ENCODE measurements at regions not wholly inside any gene's neighbourhood (a gene's known extent, or its start where the extent isn't known, plus 50 kb on each side); places are given as distances from the start of the nearest gene placed in this dataset.
"Not testable (repeated sequence)": the region's sequence is repeated elsewhere in the genome, so short reads cannot be mapped to it uniquely, and the experiment has no call there.

GRCh38 chr22:10710923-10711322 lies 4817.1 kb upstream of the OR11H1 start:
- not testable (repeated sequence) for H3K27ac Mint-ChIP-seq (ENCODE audit: unreplicated experiment); H3K27me3 Mint-ChIP-seq (ENCODE audit: low read depth); DNase-seq (ENCODE audit: low read depth, low spot score); H3K4me1 Mint-ChIP-seq; H3K4me3 Mint-ChIP-seq
- peaks cover 26% of the 10 kb centered on the region for H3K9me3 Mint-ChIP-seq
- H3K36me3 Mint-ChIP-seq (ENCODE audit: low read depth), result peaks cover 15% of the 10 kb centered on the region

- peaks cover 73% of the 10 kb centered on the region for H3K36me3 Mint-ChIP-seq (ENCODE audit: low read depth)
- H3K27ac Mint-ChIP-seq (ENCODE audit: unreplicated experiment); H3K4me1 Mint-ChIP-seq; H3K4me3 Mint-ChIP-seq; DNase-seq (ENCODE audit: low read depth, low spot score); H3K27me3 Mint-ChIP-seq (ENCODE audit: low read depth): not testable (repeated sequence)
- peaks cover 63% of the 10 kb centered on the region for H3K9me3 Mint-ChIP-seq
Observed at GRCh38 chr22:10722804-10723203, 4805.2 kb upstream of the OR11H1 start.

GRCh38 chr22:10723966-10724365 lies 4804.0 kb upstream of the OR11H1 start:
- H3K4me3 Mint-ChIP-seq; H3K4me1 Mint-ChIP-seq; H3K27ac Mint-ChIP-seq (ENCODE audit: unreplicated experiment); DNase-seq (ENCODE audit: low read depth, low spot score); H3K27me3 Mint-ChIP-seq (ENCODE audit: low read depth): not testable (repeated sequence)
- Mint-ChIP-seq H3K9me3 (peaks cover 71% of the 10 kb centered on the region), H3K36me3 (ENCODE audit: low read depth) (peaks cover 80% of the 10 kb centered on the region)

- DNase-seq (ENCODE audit: low read depth, low spot score), result no peak
- Mint-ChIP-seq H3K36me3 (ENCODE audit: low read depth) (peaks cover 68% of the 10 kb centered on the region), H3K27ac (ENCODE audit: unreplicated experiment) (no peak overlapping the region), H3K4me1 (no peaks in the 10 kb centered on the region), H3K27me3 (ENCODE audit: low read depth) (no peaks in the 10 kb centered on the region), H3K9me3 (peaks cover 60% of the 10 kb centered on the region), H3K4me3 (no peak overlapping the region)
- TF ChIP-seq CTCF (conservative IDR thresholded peaks at IDR 0.05), result no peak
Observed at GRCh38 chr22:10727393-10727792, 4800.6 kb upstream of the OR11H1 start.

GRCh38 chr22:10729979-10730378 lies 4798.0 kb upstream of the OR11H1 start:
- H3K27me3 Mint-ChIP-seq (ENCODE audit: low read depth); H3K27ac Mint-ChIP-seq (ENCODE audit: unreplicated experiment); DNase-seq (ENCODE audit: low read depth, low spot score); H3K4me1 Mint-ChIP-seq; H3K4me3 Mint-ChIP-seq: not testable (repeated sequence)
- Mint-ChIP-seq H3K9me3 (peaks cover 47% of the 10 kb centered on the region), H3K36me3 (ENCODE audit: low read depth) (peaks cover 57% of the 10 kb centered on the region)

DNA sequence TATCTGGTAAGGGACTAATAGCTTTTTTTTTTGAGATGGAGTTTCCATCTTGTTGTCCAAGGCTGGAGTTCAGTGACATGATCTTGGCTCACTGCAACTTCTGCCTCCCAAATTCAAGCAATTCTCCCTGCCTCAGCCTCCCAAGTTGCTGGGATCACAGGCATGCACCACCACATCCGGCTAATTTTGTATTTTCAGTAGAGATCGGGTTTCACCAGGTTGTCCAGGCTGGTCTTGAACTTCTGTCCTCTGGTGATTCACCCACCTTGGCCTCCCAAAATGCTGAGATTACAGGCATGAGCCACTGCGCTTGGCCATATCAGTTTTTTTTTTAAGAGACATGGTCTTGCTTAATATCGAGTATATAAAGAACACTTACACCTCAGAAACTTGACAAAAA lies 4797.3 kb upstream of the OR11H1 start:
- DNase-seq (ENCODE audit: low read depth, low spot score); H3K27ac Mint-ChIP-seq (ENCODE audit: unreplicated experiment); H3K4me1 Mint-ChIP-seq; H3K27me3 Mint-ChIP-seq (ENCODE audit: low read depth); H3K4me3 Mint-ChIP-seq: not testable (repeated sequence)
- Mint-ChIP-seq H3K9me3 (peaks cover 50% of the 10 kb centered on the region), H3K36me3 (ENCODE audit: low read depth) (peaks cover 54% of the 10 kb centered on the region)

DNA sequence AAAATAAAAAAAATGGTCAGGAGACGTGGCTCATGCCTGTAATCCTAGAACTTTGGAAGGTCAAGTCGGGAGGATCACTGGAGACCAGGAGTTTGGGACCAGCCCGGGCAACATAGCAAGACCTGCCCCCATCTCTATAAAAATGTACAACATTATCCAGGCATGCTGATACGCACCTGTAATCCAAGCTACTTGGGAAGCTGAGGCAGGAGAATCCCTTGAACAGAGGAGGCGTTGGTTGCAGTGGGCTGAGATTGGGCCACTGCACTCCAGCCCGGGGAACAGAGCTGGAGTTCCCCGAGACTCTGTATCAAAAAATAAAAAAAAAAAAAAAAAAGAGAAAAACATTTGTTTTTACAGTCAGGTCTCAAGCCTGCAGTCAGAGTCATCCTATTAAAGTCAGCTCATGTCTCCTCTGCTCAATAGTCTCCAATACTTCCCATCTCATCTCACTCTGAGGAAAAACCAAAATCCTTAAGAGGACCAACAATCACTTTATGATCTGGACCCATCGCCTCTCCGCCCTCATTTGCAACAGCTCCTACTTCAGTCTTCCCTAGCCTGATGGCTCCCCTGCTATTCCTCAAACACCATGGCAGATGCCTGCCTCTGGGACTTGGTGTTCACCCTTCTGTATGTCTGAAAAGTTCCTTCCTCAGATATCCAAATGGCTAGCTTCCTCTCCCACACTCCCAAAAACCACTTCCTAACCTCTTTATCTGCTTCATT lies 4796.6 kb upstream of the OR11H1 start:
- H3K27ac Mint-ChIP-seq (ENCODE audit: unreplicated experiment); DNase-seq (ENCODE audit: low read depth, low spot score); H3K4me3 Mint-ChIP-seq; H3K4me1 Mint-ChIP-seq; H3K27me3 Mint-ChIP-seq (ENCODE audit: low read depth): not testable (repeated sequence)
- Mint-ChIP-seq H3K36me3 (ENCODE audit: low read depth) (peaks cover 52% of the 10 kb centered on the region), H3K9me3 (peaks cover 49% of the 10 kb centered on the region)

DNA sequence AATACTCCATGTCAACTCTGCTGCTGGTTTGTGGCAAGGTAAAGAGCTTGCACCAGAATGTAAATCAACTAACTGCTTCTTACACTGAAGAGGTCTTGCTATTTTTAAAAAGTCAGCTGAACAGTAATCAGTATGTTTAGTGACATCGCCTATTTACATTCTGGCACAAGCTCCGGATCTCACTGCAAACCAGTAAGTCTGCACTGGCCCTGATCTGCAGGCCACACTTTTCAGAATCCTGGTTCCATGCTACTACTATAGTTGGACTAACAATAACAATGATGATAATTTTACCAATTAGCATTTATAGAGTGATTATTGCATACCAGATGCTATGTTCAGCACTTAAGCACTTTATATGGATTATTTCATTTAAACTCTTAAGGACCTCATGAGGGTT lies 4792.9 kb upstream of the OR11H1 start:
- peaks cover 31% of the 10 kb centered on the region for H3K36me3 Mint-ChIP-seq (ENCODE audit: low read depth)
- H3K9me3 Mint-ChIP-seq, result peaks cover 30% of the 10 kb centered on the region

GRCh38 chr22:10736879-10737278 lies 4791.1 kb upstream of the OR11H1 start:
- not testable (repeated sequence) for H3K27ac Mint-ChIP-seq (ENCODE audit: unreplicated experiment); DNase-seq (ENCODE audit: low read depth, low spot score); H3K27me3 Mint-ChIP-seq (ENCODE audit: low read depth); H3K4me3 Mint-ChIP-seq; H3K4me1 Mint-ChIP-seq
- Mint-ChIP-seq H3K9me3 (peaks cover 29% of the 10 kb centered on the region), H3K36me3 (ENCODE audit: low read depth) (peaks cover 31% of the 10 kb centered on the region)

More for the DNA sequence above, 4792.9 kb upstream of the OR11H1 start:
- DNase-seq (ENCODE audit: low read depth, low spot score); H3K27me3 Mint-ChIP-seq (ENCODE audit: low read depth); H3K4me3 Mint-ChIP-seq; H3K4me1 Mint-ChIP-seq; H3K27ac Mint-ChIP-seq (ENCODE audit: unreplicated experiment): not testable (repeated sequence)

DNA sequence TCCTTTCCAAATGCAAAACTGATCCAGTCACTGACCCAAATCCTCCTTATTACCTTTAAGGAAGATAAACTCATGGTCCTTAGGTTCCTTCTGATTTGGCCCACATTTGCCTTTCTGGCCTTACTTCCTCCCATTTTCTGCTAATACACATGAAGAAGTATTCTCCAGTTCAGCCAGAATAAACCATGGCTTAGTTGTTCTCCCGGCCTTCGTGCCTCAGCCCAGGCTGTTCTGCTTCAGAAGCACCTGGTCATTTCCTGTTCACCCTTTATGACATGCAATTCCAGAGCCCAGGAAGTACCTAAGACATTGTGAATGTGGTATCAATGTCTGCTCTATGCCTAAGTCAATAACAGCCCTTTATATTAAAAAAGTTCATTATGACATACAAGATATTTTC lies 4790.1 kb upstream of the OR11H1 start:
- peaks cover 29% of the 10 kb centered on the region for H3K36me3 Mint-ChIP-seq (ENCODE audit: low read depth)
- not testable (repeated sequence) for H3K27ac Mint-ChIP-seq (ENCODE audit: unreplicated experiment); H3K4me1 Mint-ChIP-seq; H3K27me3 Mint-ChIP-seq (ENCODE audit: low read depth); H3K4me3 Mint-ChIP-seq; DNase-seq (ENCODE audit: low read depth, low spot score)
- H3K9me3 Mint-ChIP-seq, result peaks cover 30% of the 10 kb centered on the region

All from neural crest cell (in vitro differentiated cells).